HepG2 (cell line): ENCODE measurements at regions not wholly inside any gene's neighbourhood (a gene's known extent, or its start where the extent isn't known, plus 50 kb on each side); places are given as distances from the start of the nearest gene placed in this dataset.

ENCODE experiments used
- ARNT ChIP-seq: fragments of 450-650 bp; IDR thresholded peaks from 2 replicates; pipeline ENCODE4 v1.6.1; 2017
- CREB1 ChIP-seq, 2 experiments: fragments of 450-650 bp in 1 of 2; IDR thresholded peaks; 2 replicates each; pipeline ENCODE4 v1.6.1; 2016 to 2017; ENCODE audit warnings: control low read depth in 1 of 2, mild to moderate bottlenecking in 1 of 2, missing compliant biosample characterization in 1 of 2, missing genetic modification characterization in 1 of 2
- POLR2AphosphoS2 ChIP-seq: IDR thresholded peaks from 2 replicates; pipeline ENCODE4 v1.6.1; 2011; ENCODE audit warnings: low read depth, low read length, improper control_type of control experiment
- RNF219 ChIP-seq: sonication (generic); formaldehyde crosslinking; IDR thresholded peaks from 2 replicates; pipeline ENCODE4 v1.5.0; 2020; ENCODE audit warnings: mild to moderate bottlenecking, missing genetic modification reagents
- TBX2 ChIP-seq: sonication (generic); formaldehyde crosslinking; IDR thresholded peaks from 2 replicates; pipeline ENCODE4 v1.5.0; 2020; ENCODE audit warnings: missing genetic modification reagents, mild to moderate bottlenecking, borderline replicate concordance
- THAP8 ChIP-seq: sonication (generic); formaldehyde crosslinking; IDR thresholded peaks from 2 replicates; pipeline ENCODE4 v1.5.1; 2020; ENCODE audit warnings: missing genetic modification reagents, mild to moderate bottlenecking, borderline replicate concordance
- ZNF547 ChIP-seq: sonication (generic); formaldehyde crosslinking; IDR thresholded peaks from 2 replicates; pipeline ENCODE4 v1.5.1; 2020; ENCODE audit warnings: mild to moderate bottlenecking, missing genetic modification reagents
- TF ChIP-seq, protein P1 (sequence below): sonication (generic); formaldehyde crosslinking; conservative IDR thresholded peaks from 2 replicates; pipeline ENCODE4 v1.4.0; 2020; ENCODE audit warnings: mild to moderate bottlenecking, missing genetic modification reagents, moderate library complexity
- TF ChIP-seq, protein P2 (sequence below): sonication (generic); formaldehyde crosslinking; conservative IDR thresholded peaks from 2 replicates; pipeline ENCODE4 v1.4.0; 2020; ENCODE audit warnings: missing genetic modification reagents

DNA sequence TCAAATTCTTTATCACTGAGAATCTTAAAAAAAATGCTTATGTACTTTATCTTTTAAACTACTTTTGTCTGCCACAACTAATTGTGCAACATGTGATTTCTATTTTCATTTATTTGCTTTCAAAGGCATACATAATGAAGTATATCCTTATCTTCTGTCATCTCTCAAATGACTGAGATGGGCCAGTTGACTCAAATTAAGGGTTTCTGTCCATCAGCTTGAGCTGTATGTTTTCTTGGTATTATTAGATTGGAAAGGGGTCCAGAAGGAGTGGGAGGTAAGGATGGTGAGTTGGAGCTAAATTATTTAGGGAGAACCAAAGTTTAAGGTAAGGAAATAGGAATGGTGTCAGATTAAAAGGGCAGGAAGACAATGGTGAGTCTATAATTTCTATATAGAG lies 408.4 kb upstream of the SEL1L start (continued):
- TF ChIP-seq, protein P1, sequence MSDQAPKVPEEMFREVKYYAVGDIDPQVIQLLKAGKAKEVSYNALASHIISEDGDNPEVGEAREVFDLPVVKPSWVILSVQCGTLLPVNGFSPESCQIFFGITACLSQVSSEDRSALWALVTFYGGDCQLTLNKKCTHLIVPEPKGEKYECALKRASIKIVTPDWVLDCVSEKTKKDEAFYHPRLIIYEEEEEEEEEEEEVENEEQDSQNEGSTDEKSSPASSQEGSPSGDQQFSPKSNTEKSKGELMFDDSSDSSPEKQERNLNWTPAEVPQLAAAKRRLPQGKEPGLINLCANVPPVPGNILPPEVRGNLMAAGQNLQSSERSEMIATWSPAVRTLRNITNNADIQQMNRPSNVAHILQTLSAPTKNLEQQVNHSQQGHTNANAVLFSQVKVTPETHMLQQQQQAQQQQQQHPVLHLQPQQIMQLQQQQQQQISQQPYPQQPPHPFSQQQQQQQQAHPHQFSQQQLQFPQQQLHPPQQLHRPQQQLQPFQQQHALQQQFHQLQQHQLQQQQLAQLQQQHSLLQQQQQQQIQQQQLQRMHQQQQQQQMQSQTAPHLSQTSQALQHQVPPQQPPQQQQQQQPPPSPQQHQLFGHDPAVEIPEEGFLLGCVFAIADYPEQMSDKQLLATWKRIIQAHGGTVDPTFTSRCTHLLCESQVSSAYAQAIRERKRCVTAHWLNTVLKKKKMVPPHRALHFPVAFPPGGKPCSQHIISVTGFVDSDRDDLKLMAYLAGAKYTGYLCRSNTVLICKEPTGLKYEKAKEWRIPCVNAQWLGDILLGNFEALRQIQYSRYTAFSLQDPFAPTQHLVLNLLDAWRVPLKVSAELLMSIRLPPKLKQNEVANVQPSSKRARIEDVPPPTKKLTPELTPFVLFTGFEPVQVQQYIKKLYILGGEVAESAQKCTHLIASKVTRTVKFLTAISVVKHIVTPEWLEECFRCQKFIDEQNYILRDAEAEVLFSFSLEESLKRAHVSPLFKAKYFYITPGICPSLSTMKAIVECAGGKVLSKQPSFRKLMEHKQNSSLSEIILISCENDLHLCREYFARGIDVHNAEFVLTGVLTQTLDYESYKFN, result no peak
- TF ChIP-seq TBX2 (CRISPR knock-in tag) (no peak), ARNT (no peak), RNF219 (CRISPR knock-in tag) (no peak), ZNF547 (no peak), THAP8 (CRISPR knock-in tag) (no peak), CREB1 (IDR thresholded peaks at IDR 0.05) (no peak), CREB1 (CRISPR knock-in tag; IDR thresholded peaks at IDR 0.05) (no peak), POLR2AphosphoS2 (no peak)
- TF ChIP-seq, protein P2, sequence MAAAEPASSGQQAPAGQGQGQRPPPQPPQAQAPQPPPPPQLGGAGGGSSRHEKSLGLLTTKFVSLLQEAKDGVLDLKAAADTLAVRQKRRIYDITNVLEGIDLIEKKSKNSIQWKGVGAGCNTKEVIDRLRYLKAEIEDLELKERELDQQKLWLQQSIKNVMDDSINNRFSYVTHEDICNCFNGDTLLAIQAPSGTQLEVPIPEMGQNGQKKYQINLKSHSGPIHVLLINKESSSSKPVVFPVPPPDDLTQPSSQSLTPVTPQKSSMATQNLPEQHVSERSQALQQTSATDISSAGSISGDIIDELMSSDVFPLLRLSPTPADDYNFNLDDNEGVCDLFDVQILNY (CRISPR knock-in tag), result no peak
